GM23338 (cell line): ENCODE measurements at regions not wholly inside any gene's neighbourhood (a gene's known extent, or its start where the extent isn't known, plus 50 kb on each side); places are given as distances from the start of the nearest gene placed in this dataset.

Experiments
- CREB1 ChIP-seq: fragments of 250-450 bp; sonication (Bioruptor Pico); IDR thresholded peaks from 2 replicates; pipeline ENCODE4 v1.5.0; 2020; ENCODE audit warnings: low read depth, mild to moderate bottlenecking, moderate library complexity
- EZH2 ChIP-seq: fragments of 200-600 bp; sonication (generic); IDR thresholded peaks from one replicate; pipeline ENCODE4 v1.8.0; 2017; ENCODE audit warnings: antibody characterized with exemption, mild to moderate bottlenecking, low read depth; ENCODE audit not compliant: unreplicated experiment
- EZH2phosphoT487 ChIP-seq: fragments of 200-600 bp; sonication (generic); IDR thresholded peaks from one replicate; pipeline ENCODE4 v1.8.1; 2018; ENCODE audit warnings: antibody characterized with exemption; ENCODE audit not compliant: unreplicated experiment
- JUNB ChIP-seq: IDR thresholded peaks from one replicate; pipeline ENCODE4 v1.6.1; 2016; ENCODE audit warnings: antibody characterized with exemption; ENCODE audit not compliant: unreplicated experiment
- NANOG ChIP-seq: IDR thresholded peaks from 2 replicates; pipeline ENCODE4 v1.6.1; 2016; ENCODE audit warnings: antibody characterized with exemption, borderline replicate concordance
- POLR2AphosphoS5 ChIP-seq: IDR thresholded peaks from 2 replicates; pipeline ENCODE4 v1.6.1; 2016; ENCODE audit warnings: antibody characterized with exemption, low read depth
- STAT1 ChIP-seq: IDR thresholded peaks from one replicate; pipeline ENCODE4 v1.6.1; 2016; ENCODE audit warnings: antibody characterized with exemption; ENCODE audit not compliant: unreplicated experiment
- ZNF114 ChIP-seq: fragments of 250-450 bp; sonication (Bioruptor Pico); IDR thresholded peaks from 2 replicates; pipeline ENCODE4 v1.5.0; 2020; ENCODE audit warnings: mild to moderate bottlenecking, moderate library complexity
- ZNF331 ChIP-seq: fragments of 250-450 bp; sonication (Bioruptor Pico); IDR thresholded peaks from 2 replicates; pipeline ENCODE4 v1.5.0; 2020; ENCODE audit warnings: low read depth, mild to moderate bottlenecking, moderate library complexity
- TF ChIP-seq, protein P1 (sequence below): IDR thresholded peaks from 2 replicates; pipeline ENCODE4 v1.6.1; 2016; ENCODE audit warnings: antibody characterized with exemption
- TF ChIP-seq, protein P2 (sequence below), 2 experiments: fragments of 200-600 bp in 1 of 2; sonication (generic) in 1 of 2; conservative IDR thresholded peaks; 2 replicates each; pipeline versions ENCODE4 v1.5.1 to v1.6.1; 2016 to 2017; ENCODE audit warnings: antibody characterized with exemption in 2 of 2, low read depth in 2 of 2, mild to moderate bottlenecking in 2 of 2, moderate library complexity in 1 of 2
- TF ChIP-seq, protein P3 (sequence below): IDR thresholded peaks from one replicate; pipeline ENCODE4 v1.6.1; 2018; ENCODE audit warnings: antibody characterized with exemption; ENCODE audit not compliant: unreplicated experiment

DNA sequence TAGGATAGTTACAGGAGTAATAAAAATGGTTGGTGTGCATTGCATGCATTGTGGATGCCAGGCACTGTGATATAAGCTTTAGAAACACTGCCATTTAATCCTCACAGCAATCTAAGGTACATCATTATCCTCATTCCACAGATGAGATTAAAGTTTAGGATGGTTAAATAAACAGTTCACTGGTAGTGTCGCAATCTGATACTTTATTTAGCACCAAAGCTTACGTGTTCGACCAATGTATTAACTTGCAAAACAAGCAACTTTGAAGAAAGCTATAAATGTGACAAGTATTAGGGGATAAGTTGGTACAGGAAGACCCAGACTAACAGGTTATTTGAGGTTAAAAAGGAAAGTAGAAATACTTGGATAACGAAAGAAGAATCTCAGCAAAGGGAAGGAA is 150.5 kb upstream of the ZNF385D start:
- TF ChIP-seq ZNF331 (no peak), EZH2 (no peak), POLR2AphosphoS5 (no peak), ZNF114 (CRISPR knock-in tag) (no peak), CREB1 (no peak), JUNB (no peak), STAT1 (no peak), NANOG (no peak), EZH2phosphoT487 (no peak)
- TF ChIP-seq, protein P1, sequence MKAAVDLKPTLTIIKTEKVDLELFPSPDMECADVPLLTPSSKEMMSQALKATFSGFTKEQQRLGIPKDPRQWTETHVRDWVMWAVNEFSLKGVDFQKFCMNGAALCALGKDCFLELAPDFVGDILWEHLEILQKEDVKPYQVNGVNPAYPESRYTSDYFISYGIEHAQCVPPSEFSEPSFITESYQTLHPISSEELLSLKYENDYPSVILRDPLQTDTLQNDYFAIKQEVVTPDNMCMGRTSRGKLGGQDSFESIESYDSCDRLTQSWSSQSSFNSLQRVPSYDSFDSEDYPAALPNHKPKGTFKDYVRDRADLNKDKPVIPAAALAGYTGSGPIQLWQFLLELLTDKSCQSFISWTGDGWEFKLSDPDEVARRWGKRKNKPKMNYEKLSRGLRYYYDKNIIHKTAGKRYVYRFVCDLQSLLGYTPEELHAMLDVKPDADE, result no peak
- TF ChIP-seq, protein P2, sequence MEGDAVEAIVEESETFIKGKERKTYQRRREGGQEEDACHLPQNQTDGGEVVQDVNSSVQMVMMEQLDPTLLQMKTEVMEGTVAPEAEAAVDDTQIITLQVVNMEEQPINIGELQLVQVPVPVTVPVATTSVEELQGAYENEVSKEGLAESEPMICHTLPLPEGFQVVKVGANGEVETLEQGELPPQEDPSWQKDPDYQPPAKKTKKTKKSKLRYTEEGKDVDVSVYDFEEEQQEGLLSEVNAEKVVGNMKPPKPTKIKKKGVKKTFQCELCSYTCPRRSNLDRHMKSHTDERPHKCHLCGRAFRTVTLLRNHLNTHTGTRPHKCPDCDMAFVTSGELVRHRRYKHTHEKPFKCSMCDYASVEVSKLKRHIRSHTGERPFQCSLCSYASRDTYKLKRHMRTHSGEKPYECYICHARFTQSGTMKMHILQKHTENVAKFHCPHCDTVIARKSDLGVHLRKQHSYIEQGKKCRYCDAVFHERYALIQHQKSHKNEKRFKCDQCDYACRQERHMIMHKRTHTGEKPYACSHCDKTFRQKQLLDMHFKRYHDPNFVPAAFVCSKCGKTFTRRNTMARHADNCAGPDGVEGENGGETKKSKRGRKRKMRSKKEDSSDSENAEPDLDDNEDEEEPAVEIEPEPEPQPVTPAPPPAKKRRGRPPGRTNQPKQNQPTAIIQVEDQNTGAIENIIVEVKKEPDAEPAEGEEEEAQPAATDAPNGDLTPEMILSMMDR (conservative IDR thresholded peaks at IDR 0.05; ENCODE audit: low read depth in 2 of 2), result no peak
- TF ChIP-seq, protein P3, sequence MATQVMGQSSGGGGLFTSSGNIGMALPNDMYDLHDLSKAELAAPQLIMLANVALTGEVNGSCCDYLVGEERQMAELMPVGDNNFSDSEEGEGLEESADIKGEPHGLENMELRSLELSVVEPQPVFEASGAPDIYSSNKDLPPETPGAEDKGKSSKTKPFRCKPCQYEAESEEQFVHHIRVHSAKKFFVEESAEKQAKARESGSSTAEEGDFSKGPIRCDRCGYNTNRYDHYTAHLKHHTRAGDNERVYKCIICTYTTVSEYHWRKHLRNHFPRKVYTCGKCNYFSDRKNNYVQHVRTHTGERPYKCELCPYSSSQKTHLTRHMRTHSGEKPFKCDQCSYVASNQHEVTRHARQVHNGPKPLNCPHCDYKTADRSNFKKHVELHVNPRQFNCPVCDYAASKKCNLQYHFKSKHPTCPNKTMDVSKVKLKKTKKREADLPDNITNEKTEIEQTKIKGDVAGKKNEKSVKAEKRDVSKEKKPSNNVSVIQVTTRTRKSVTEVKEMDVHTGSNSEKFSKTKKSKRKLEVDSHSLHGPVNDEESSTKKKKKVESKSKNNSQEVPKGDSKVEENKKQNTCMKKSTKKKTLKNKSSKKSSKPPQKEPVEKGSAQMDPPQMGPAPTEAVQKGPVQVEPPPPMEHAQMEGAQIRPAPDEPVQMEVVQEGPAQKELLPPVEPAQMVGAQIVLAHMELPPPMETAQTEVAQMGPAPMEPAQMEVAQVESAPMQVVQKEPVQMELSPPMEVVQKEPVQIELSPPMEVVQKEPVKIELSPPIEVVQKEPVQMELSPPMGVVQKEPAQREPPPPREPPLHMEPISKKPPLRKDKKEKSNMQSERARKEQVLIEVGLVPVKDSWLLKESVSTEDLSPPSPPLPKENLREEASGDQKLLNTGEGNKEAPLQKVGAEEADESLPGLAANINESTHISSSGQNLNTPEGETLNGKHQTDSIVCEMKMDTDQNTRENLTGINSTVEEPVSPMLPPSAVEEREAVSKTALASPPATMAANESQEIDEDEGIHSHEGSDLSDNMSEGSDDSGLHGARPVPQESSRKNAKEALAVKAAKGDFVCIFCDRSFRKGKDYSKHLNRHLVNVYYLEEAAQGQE, result no peak
